DMS53 treated with DMSO at 0.1 percent for 48 hours (cell line): ENCODE measurements at regions not wholly inside any gene's neighbourhood (a gene's known extent, or its start where the extent isn't known, plus 50 kb on each side); places are given as distances from the start of the nearest gene placed in this dataset.

Experiments used
- DNase-seq: peaks from one replicate; lab custom pipeline; 2025; ENCODE audit not compliant: unreplicated experiment; lab: John Stamatoyannopoulos, UW

- DNase-seq: no peak
These were observed 940.4 kb downstream of the GLUD2 start for GRCh38 chrX:121987835-121988234.

DNA sequence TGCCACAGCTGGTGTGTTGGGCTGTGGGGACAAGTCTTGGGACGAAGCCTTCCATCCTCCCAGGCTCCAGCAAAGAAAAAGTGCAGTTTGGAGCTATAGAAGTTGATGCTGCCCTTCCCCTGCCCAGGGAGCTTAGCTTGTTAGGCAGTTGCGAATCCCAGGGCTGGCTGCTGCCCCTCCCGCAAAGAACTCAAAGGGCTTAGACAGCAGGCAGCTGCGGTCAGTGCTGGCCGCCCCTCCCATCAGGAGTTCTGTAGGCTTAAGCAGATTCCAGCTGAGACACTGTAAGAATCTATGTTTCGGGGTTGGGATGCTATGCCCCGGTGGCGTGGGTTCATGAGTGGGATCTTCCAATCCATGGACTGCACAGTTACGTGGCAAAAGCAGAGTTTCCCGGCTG, 956.7 kb downstream of the GLUD2 start:
- DNase-seq: no peak

- peak; percentile 71 for DNase-seq
These were observed 979.3 kb downstream of the GLUD2 start for GRCh38 chrX:122026665-122027064.

DNA sequence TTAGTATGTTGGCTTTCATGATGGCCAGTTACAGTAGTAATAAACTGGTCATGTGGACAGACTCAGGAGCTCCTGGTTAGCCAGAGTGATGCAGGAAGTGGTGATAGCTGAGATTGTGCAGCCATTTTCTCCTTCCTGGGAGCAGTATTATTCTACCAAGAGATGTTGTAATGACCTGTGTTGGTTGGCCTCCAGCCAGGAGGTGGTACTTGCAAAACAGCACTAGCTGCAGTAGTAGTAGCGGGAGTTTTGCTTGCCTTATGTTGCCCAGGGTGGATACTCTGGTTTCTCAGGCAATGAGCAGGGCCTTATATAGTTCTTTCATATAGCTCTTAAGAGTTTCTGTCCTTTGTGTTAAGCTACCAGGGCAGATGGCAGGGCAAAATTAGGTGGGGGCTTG, 998.8 kb downstream of the GLUD2 start:
- no peak for DNase-seq

DNA sequence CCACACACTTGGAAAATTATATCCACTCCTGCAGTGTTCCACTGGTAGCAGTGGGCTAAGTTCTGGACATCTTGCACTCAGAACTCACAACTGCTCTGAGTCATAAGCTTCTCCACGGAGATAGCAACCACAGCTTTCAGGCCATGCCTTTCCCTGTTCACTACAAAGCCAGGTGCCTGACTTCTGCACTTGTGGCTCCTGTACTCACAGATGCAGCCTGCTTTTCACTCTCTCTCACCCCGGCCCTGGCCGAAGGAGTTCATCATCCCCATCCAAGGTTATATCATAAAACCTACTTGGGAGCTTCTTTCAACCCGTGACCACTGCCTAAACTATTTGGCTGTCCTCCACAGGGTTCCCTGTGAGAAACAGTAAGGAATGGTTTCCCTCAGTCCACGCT, 999.4 kb downstream of the GLUD2 start:
- no peak for DNase-seq

GRCh38 chrX:122047261-122047660, 999.9 kb downstream of the GLUD2 start:
- no peak for DNase-seq

DNA sequence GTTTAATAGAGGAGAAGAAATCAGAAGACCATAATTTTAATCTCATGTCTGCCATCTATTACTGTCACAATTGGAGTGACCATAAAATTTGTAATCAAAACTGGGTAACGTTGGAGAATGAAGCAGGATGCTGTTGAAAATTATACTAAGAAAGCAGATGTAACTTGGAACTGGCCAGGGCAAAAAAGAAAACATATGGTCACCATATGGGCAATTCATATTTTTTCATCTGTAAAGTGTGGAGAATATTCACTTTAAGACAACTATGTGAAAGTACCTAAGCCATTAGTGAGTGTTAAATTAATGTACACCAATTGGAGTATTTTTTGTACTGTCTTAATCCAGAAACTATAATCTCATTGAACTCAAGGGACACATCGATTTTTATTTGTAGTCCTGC, 1008.0 kb downstream of the GLUD2 start:
- DNase-seq: no peak

GRCh38 chrX:122055979-122056715, 1008.7 kb downstream of the GLUD2 start:
- DNase-seq: no peak

DNA sequence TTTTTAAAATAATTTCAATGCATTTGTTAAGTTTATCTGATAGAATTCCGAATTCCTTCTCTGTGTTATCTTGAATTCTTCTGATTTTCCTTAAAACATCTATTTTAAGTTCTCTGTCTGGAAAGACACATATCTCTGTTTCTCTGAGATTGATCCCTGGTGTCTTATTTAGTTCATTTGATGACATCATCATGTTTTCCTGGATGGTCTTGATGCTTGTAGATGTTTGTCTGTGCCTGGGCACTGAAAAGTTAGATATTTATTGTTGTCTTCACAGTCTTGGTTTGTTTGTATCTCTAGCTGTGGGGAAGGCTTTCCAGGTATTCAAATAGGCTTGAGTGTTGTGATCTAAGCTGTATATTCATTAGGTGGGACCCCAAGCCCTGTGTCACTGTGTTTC, 1028.8 kb downstream of the GLUD2 start:
- no peak for DNase-seq

DNA sequence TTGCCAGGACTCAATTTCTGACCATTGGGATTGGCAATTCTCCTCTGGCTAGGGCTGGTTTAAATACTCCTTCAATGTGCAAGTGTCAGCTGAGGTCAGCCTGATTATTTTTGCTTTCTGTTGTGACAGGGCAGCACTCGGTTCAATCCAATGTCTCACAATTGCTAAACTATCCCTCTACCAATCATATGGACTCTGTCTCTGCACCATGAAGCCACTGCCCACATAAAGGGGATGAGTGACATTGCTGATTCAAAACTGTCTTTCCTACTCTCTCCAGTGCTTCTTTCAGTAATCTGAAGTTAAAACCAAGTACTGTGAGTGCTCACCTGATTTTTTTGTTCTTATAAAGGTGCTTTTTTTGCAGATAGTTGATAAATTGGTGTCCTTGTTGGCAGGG, 1030.7 kb downstream of the GLUD2 start:
- DNase-seq: no peak

GRCh38 chrX:122087341-122087740, 1039.9 kb downstream of the GLUD2 start:
- DNase-seq: peak; percentile 2

- no peak for DNase-seq
These were observed 1044.2 kb downstream of the GLUD2 start for GRCh38 chrX:122091571-122091970.

DNA sequence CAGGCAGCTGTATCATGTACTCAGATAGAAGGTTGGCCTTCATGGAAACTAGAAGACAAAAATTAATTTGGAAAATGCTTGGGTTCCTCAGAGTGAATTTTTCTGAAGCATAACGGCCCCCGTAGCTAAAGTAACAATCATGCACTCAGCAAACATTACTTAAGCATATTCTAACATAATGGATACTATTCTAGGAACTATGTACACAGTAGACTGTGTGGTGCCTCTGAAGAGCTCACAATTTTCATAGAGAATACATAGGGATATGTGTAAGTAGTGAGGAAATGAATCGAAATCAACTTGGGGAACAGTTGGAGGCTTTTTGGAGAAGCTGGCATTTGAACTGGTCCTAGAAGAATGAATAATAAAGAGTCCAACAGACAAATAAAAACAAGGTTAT, 1045.0 kb downstream of the GLUD2 start:
- DNase-seq: no peak

- no peak for DNase-seq
These were observed 1045.6 kb downstream of the GLUD2 start for GRCh38 chrX:122092978-122093377.

DNA sequence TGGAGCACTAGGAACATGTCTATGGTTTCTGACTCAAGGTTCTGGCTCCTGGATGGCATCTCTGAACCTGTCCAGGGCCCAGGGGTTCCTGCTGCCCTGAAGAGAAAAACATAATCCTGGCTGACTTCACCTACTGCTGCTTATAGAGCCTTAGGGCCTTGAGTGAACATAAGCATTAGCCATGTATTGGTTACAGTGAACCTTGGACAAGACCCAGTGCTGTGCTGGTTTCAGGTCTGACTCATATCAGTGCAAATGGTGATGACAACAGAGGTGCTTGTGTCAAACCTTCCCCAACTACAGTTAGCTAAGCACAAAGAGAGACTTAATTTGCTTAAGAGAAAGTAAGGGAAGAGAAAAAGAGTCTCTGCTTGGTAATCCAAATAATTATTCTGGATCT, 1047.2 kb downstream of the GLUD2 start:
- no peak for DNase-seq

DNA sequence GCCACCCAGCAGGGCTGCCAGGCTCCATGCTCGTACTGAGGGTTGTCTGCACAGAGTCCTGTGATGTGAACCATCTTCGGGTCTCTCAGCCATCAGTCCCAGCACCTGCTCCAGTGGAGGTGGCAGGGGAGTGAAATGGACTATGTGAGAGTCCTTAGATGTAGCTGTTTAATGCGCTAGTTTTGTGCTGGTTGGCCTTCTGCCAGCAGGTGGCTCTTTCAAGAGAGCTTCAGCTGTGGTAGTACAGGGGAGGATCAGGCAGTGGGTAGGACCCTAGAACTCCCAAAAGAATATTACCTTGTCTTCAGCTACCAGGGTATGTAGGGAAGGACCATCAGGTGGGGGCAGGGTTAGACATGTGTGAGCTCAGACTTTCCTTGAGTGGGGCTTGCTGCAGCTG, 1066.0 kb downstream of the GLUD2 start:
- no peak for DNase-seq

DNA sequence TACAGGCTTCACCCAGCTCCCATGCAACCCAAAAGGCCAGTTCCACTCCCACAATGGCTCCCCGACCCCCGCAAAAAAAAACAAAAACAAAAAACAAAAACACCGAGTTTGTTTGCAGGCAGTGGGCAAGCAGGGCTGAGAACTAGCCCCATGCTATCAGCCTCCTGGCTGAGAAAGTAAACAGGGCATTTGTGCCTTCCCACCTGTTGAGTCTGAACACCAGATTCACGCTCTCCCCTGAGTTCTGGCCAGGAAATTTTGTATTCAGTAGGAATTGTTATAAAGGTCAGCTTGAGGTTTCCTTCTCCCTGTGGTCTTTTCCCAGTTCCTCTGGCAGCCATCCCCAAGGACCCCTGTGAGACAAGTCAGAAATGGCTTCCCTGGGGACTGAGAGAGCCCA, 1066.5 kb downstream of the GLUD2 start:
- DNase-seq: no peak

GRCh38 chrX:122115604-122116003, 1068.2 kb downstream of the GLUD2 start:
- no peak for DNase-seq

- peak; percentile 16 for DNase-seq
These were observed 1064.7 kb upstream of the GRIA3 start for GRCh38 chrX:122119361-122119760.

GRCh38 chrX:122122274-122122673, 1061.8 kb upstream of the GRIA3 start:
- no peak for DNase-seq

GRCh38 chrX:122133478-122133877, 1050.6 kb upstream of the GRIA3 start:
- DNase-seq: no peak

GRCh38 chrX:122134291-122134690, 1049.8 kb upstream of the GRIA3 start:
- DNase-seq: no peak

- no peak for DNase-seq
These were observed 1049.0 kb upstream of the GRIA3 start for GRCh38 chrX:122135070-122135469.
